AG10803 (cell line): ENCODE measurements at regions not wholly inside any gene's neighbourhood (a gene's known extent, or its start where the extent isn't known, plus 50 kb on each side); places are given as distances from the start of the nearest gene placed in this dataset.

Experiments
- DNase-seq: peaks from one replicate; pipeline ENCODE4 v3.0.0; 2010; ENCODE audit warnings: low read depth
- H3K4me3 ChIP-seq: 2 replicates; pipeline ENCODE4 v1.5.1; 2011; ENCODE audit warnings: mild to moderate bottlenecking, low read length, control low read depth
- CTCF ChIP-seq: conservative IDR thresholded peaks from 2 replicates; pipeline ENCODE4 v1.5.1; 2011; ENCODE audit warnings: mild to moderate bottlenecking, low read length, control low read depth, inconsistent platforms

GRCh38 chr4:45131020-45131419 lies 404.7 kb upstream of the GNPDA2 start:
- no peak for TF ChIP-seq CTCF
- no peak for DNase-seq
- H3K4me3 ChIP-seq, result no peak overlapping the region

GRCh38 chr4:45122406-45122805 lies 396.1 kb upstream of the GNPDA2 start:
- no peak for TF ChIP-seq CTCF
- DNase-seq, result no peak
- H3K4me3 ChIP-seq, result no peak overlapping the region

- H3K4me3 ChIP-seq, result no peak overlapping the region
- TF ChIP-seq CTCF, result no peak
- no peak for DNase-seq
Observed at GRCh38 chr4:45121426-45121975, 395.1 kb upstream of the GNPDA2 start.

- no peak overlapping the region for H3K4me3 ChIP-seq
- TF ChIP-seq CTCF, result no peak
- no peak for DNase-seq
Observed at GRCh38 chr4:45120163-45120562, 393.8 kb upstream of the GNPDA2 start.

GRCh38 chr4:45119376-45119775 lies 393.0 kb upstream of the GNPDA2 start:
- no peak for TF ChIP-seq CTCF
- DNase-seq, result no peak
- no peak overlapping the region for H3K4me3 ChIP-seq

- no peak for TF ChIP-seq CTCF
- no peak for DNase-seq
- no peak overlapping the region for H3K4me3 ChIP-seq
Observed at GRCh38 chr4:45102716-45103115, 376.4 kb upstream of the GNPDA2 start.

- no peak for DNase-seq
- no peak overlapping the region for H3K4me3 ChIP-seq
- no peak for TF ChIP-seq CTCF
Observed at GRCh38 chr4:45100956-45101818, 374.8 kb upstream of the GNPDA2 start.
